ENCODE measurements at regions not wholly inside any gene's neighbourhood (a gene's known extent, or its start where the extent isn't known, plus 50 kb on each side); places are given as distances from the start of the nearest gene placed in this dataset.

- no peak for FAIRE-seq
- H3K27ac ChIP-seq (ENCODE audit: extremely low read depth, low read depth, low read length) = no peak overlapping the region
Observed at GRCh38 chr2:220165401-220165800, 538.0 kb downstream of the SLC4A3 start.

DNA sequence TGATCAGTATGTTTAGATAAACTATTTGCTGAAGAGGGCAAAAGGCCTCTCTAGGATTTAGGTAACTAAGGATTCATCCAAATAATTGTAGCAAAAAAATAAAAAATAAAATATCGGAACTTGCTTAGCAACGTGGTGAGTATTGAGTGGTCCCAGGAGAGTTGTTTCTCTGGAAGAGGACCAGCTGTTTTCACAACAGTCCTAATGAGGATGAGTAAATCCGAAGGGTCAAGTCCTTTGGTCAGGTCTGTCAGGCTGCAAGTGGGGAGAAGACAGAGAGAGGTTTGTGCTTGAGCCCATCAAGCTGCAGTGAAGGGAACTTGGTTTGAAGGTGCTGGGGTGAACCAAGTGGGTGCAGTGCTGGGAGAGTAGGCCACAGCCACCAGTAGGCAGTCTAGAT is 539.2 kb downstream of the SLC4A3 start:
- Histone ChIP-seq H3K36me3 (ENCODE audit: control insufficient read depth, insufficient read depth, low read length) (no peaks in the 10 kb centered on the region), H3K4me2 (ENCODE audit: insufficient read depth, low read length) (no peak overlapping the region), H3K4me1 (replicated peaks in 1 of 2; ENCODE audit: control insufficient read depth in 2 of 2, insufficient read depth in 2 of 2, low read length in 2 of 2) (no peaks in the 10 kb centered on the region), H3K9me1 (ENCODE audit: control insufficient read depth, insufficient read depth, low read length) (no peaks in the 10 kb centered on the region), H3K79me2 (ENCODE audit: control insufficient read depth, insufficient read depth, low read length) (no peaks in the 10 kb centered on the region), H3K9ac (ENCODE audit: insufficient read depth in 1 of 2, low read depth in 2 of 2, low read length in 2 of 2) (no peak overlapping the region), H3K27me3 (ENCODE audit: control insufficient read depth in 2 of 2, insufficient read depth in 2 of 2, low read length in 2 of 2) (no peaks in the 10 kb centered on the region), H3K27ac (ENCODE audit: extremely low read depth, low read depth, low read length) (no peak overlapping the region), H3K4me3 (no peak overlapping the region), H4K20me1 (replicated peaks; ENCODE audit: control insufficient read depth, insufficient read depth, low read length) (no peaks in the 10 kb centered on the region), H3K9me3 (replicated peaks; ENCODE audit: control insufficient read depth, insufficient read depth, low read depth, low read length) (no peaks in the 10 kb centered on the region), H2AFZ (ENCODE audit: low read depth, low read length) (no peak overlapping the region)
- intact Hi-C loops (cut with micrococcal nuclease) (no loop called here), in situ Hi-C loops (cut with MboI) (no loop called here)
- ChIA-PET POLR2A (no interaction called here), CTCF (ENCODE audit: low intra/inter-chr PET ratio) (no interaction called here)
- BruUV-seq (replicated peaks) = no TSS peak
- 0% methylated on average over 3 of the region's 3 CpGs for WGBS (ENCODE audit: insufficient coverage, low coverage, missing lambda C conversion rate)
- no peak for DNase-seq (ENCODE audit: extremely low read depth in 1 of 4, low spot score in 3 of 4)
- FAIRE-seq = no peak
- ATAC-seq = no peak
- no peak for TF ChIP-seq PHF20 (IDR thresholded peaks at IDR 0.05; ENCODE audit: partially characterized antibody)
- TF ChIP-seq, protein P1, sequence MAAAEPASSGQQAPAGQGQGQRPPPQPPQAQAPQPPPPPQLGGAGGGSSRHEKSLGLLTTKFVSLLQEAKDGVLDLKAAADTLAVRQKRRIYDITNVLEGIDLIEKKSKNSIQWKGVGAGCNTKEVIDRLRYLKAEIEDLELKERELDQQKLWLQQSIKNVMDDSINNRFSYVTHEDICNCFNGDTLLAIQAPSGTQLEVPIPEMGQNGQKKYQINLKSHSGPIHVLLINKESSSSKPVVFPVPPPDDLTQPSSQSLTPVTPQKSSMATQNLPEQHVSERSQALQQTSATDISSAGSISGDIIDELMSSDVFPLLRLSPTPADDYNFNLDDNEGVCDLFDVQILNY (CRISPR knock-in tag; IDR thresholded peaks at IDR 0.05) = no peak
- TF ChIP-seq RCOR1 (IDR thresholded peaks at IDR 0.05; ENCODE audit: borderline replicate concordance in 1 of 2, low read depth in 2 of 2, low read length in 2 of 2) = no peak
- no peak for TF ChIP-seq BRD9 (IDR thresholded peaks at IDR 0.05; ENCODE audit: low read depth, partially characterized antibody)
- no peak for TF ChIP-seq HLTF (IDR thresholded peaks at IDR 0.05)
- no peak for TF ChIP-seq ZBTB11 (CRISPR knock-in tag; IDR thresholded peaks at IDR 0.05)
- TF ChIP-seq, protein P2, sequence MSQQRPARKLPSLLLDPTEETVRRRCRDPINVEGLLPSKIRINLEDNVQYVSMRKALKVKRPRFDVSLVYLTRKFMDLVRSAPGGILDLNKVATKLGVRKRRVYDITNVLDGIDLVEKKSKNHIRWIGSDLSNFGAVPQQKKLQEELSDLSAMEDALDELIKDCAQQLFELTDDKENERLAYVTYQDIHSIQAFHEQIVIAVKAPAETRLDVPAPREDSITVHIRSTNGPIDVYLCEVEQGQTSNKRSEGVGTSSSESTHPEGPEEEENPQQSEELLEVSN (IDR thresholded peaks at IDR 0.05; ENCODE audit: borderline replicate concordance in 1 of 2, extremely low read depth in 1 of 2, insufficient read depth in 1 of 2, insufficient read length in 1 of 2, low read depth in 1 of 2, low read length in 1 of 2, poor library complexity in 1 of 2, severe bottlenecking in 1 of 2) = no peak
- no peak for TF ChIP-seq ZNF431 (CRISPR knock-in tag; IDR thresholded peaks at IDR 0.05)
- no peak for TF ChIP-seq NFE2 (IDR thresholded peaks at IDR 0.05; ENCODE audit: low read depth)

More at GRCh38 chr2:220165401-220165800, 538.0 kb downstream of the SLC4A3 start:
- Histone ChIP-seq H3K27me3 (ENCODE audit: control insufficient read depth in 2 of 2, insufficient read depth in 2 of 2, low read length in 2 of 2) (no peaks in the 10 kb centered on the region), H3K9me1 (ENCODE audit: control insufficient read depth, insufficient read depth, low read length) (no peaks in the 10 kb centered on the region), H3K9me3 (replicated peaks; ENCODE audit: control insufficient read depth, insufficient read depth, low read depth, low read length) (no peaks in the 10 kb centered on the region), H3K36me3 (ENCODE audit: control insufficient read depth, insufficient read depth, low read length) (no peaks in the 10 kb centered on the region), H3K9ac (ENCODE audit: insufficient read depth in 1 of 2, low read depth in 2 of 2, low read length in 2 of 2) (no peak overlapping the region), H3K4me1 (replicated peaks in 1 of 2; ENCODE audit: control insufficient read depth in 2 of 2, insufficient read depth in 2 of 2, low read length in 2 of 2) (no peaks in the 10 kb centered on the region), H3K4me2 (ENCODE audit: insufficient read depth, low read length) (no peak overlapping the region), H2AFZ (ENCODE audit: low read depth, low read length) (no peak overlapping the region), H4K20me1 (replicated peaks; ENCODE audit: control insufficient read depth, insufficient read depth, low read length) (no peaks in the 10 kb centered on the region), H3K4me3 (no peak overlapping the region), H3K79me2 (ENCODE audit: control insufficient read depth, insufficient read depth, low read length) (no peaks in the 10 kb centered on the region)
- 0% methylated on average over 4 of the region's 4 CpGs for WGBS (ENCODE audit: insufficient coverage, low coverage, missing lambda C conversion rate)
- no peak for DNase-seq (ENCODE audit: extremely low read depth in 1 of 4, low spot score in 3 of 4)
- in situ Hi-C loops (cut with MboI) (no loop called here), intact Hi-C loops (cut with micrococcal nuclease) (no loop called here)
- ChIA-PET POLR2A (no interaction called here), CTCF (ENCODE audit: low intra/inter-chr PET ratio) (no interaction called here)
- no peak for ATAC-seq
- no TSS peak for BruUV-seq (replicated peaks)
- no peak for TF ChIP-seq STAG1 (CRISPR knock-in tag; IDR thresholded peaks at IDR 0.05; ENCODE audit: borderline replicate concordance)
- no peak for TF ChIP-seq ZNF133 (CRISPR knock-in tag; IDR thresholded peaks at IDR 0.05)
- TF ChIP-seq TSC22D4 (tag; IDR thresholded peaks at IDR 0.05) = no peak

Data from K562 (cell line).